ENCODE measurements at regions not wholly inside any gene's neighbourhood (a gene's known extent, or its start where the extent isn't known, plus 50 kb on each side); places are given as distances from the start of the nearest gene placed in this dataset.

DNA sequence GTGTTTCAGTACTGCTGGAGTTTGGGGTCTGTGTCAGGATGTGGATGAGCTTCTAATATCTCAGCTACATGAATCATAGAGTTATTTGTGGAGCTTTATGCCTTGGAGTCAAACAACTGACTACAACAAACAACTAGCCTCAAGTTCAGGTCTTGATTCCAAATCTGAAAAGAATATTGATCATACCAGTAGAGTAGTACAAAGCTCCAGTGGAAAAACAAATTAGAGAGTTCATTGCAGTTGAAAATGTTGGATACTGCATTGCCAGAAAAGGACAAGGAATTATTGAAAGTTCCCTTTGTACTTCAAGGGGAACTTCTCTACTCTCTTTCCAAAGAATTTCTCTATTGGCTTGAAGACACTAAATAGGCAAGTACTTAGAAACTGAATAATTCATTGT, 117.6 kb upstream of the CTTNBP2 start:
- TF ChIP-seq, protein P1, sequence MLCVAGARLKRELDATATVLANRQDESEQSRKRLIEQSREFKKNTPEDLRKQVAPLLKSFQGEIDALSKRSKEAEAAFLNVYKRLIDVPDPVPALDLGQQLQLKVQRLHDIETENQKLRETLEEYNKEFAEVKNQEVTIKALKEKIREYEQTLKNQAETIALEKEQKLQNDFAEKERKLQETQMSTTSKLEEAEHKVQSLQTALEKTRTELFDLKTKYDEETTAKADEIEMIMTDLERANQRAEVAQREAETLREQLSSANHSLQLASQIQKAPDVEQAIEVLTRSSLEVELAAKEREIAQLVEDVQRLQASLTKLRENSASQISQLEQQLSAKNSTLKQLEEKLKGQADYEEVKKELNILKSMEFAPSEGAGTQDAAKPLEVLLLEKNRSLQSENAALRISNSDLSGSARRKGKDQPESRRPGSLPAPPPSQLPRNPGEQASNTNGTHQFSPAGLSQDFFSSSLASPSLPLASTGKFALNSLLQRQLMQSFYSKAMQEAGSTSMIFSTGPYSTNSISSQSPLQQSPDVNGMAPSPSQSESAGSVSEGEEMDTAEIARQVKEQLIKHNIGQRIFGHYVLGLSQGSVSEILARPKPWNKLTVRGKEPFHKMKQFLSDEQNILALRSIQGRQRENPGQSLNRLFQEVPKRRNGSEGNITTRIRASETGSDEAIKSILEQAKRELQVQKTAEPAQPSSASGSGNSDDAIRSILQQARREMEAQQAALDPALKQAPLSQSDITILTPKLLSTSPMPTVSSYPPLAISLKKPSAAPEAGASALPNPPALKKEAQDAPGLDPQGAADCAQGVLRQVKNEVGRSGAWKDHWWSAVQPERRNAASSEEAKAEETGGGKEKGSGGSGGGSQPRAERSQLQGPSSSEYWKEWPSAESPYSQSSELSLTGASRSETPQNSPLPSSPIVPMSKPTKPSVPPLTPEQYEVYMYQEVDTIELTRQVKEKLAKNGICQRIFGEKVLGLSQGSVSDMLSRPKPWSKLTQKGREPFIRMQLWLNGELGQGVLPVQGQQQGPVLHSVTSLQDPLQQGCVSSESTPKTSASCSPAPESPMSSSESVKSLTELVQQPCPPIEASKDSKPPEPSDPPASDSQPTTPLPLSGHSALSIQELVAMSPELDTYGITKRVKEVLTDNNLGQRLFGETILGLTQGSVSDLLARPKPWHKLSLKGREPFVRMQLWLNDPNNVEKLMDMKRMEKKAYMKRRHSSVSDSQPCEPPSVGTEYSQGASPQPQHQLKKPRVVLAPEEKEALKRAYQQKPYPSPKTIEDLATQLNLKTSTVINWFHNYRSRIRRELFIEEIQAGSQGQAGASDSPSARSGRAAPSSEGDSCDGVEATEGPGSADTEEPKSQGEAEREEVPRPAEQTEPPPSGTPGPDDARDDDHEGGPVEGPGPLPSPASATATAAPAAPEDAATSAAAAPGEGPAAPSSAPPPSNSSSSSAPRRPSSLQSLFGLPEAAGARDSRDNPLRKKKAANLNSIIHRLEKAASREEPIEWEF (IDR thresholded peaks at IDR 0.05; ENCODE audit: insufficient replicate concordance, low read depth, low read length) = no peak
- TF ChIP-seq TCF7 (IDR thresholded peaks at IDR 0.05; ENCODE audit: borderline replicate concordance) = no peak
- TF ChIP-seq, protein P2, sequence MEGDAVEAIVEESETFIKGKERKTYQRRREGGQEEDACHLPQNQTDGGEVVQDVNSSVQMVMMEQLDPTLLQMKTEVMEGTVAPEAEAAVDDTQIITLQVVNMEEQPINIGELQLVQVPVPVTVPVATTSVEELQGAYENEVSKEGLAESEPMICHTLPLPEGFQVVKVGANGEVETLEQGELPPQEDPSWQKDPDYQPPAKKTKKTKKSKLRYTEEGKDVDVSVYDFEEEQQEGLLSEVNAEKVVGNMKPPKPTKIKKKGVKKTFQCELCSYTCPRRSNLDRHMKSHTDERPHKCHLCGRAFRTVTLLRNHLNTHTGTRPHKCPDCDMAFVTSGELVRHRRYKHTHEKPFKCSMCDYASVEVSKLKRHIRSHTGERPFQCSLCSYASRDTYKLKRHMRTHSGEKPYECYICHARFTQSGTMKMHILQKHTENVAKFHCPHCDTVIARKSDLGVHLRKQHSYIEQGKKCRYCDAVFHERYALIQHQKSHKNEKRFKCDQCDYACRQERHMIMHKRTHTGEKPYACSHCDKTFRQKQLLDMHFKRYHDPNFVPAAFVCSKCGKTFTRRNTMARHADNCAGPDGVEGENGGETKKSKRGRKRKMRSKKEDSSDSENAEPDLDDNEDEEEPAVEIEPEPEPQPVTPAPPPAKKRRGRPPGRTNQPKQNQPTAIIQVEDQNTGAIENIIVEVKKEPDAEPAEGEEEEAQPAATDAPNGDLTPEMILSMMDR (IDR thresholded peaks at IDR 0.05 in 2 of 3, conservative IDR thresholded peaks at IDR 0.05 in 1 of 3; ENCODE audit: control insufficient read depth in 2 of 3, extremely low read depth in 1 of 3, insufficient read depth in 1 of 3, low read depth in 3 of 3, low read length in 3 of 3) = no peak
- TF ChIP-seq EZH2 (IDR thresholded peaks at IDR 0.05; ENCODE audit: borderline replicate concordance, control insufficient read depth, low read depth, low read length) = no peak
- no peak for TF ChIP-seq MTA3 (IDR thresholded peaks at IDR 0.05; ENCODE audit: borderline replicate concordance, low read length)
